PC-9 (cell line): ENCODE measurements at regions not wholly inside any gene's neighbourhood (a gene's known extent, or its start where the extent isn't known, plus 50 kb on each side); places are given as distances from the start of the nearest gene placed in this dataset.

ENCODE experiments used
- BruUV-seq: library from RNA; stranded (reverse); fragments of 400-500 nt; replicated peaks from 2 replicates; lab custom pipeline; 2021; lab: Mats Ljungman, UMichigan
- CTCF ChIA-PET: fragments of 300-600 bp; sonication (Branson Sonifier 250); formaldehyde crosslinking; loops from one replicate; lab custom pipeline; 2022; ENCODE audit warnings: antibody characterized with exemption; lab: Charles Lee
- POLR2A ChIA-PET: fragments of 300-600 bp; sonication (Branson Sonifier 250); formaldehyde crosslinking; loops from one replicate; lab custom pipeline; 2022; ENCODE audit warnings: antibody characterized with exemption; ENCODE audit not compliant: unreplicated experiment; lab: Charles Lee
- DNase-seq, 2 experiments: peaks; one replicate each; pipeline versions ENCODE4 v3.0.0 to v3.0.0-alpha.2; 2015 to 2022; ENCODE audit warnings: mixed read lengths in 1 of 2
- H2AFZ ChIP-seq: fragments of 200-600 bp; sonication (generic); 2 replicates; pipeline ENCODE4 v1.8.1; 2017; ENCODE audit warnings: antibody characterized with exemption
- H3F3A ChIP-seq: fragments of 200-600 bp; sonication (generic); 2 replicates; pipeline ENCODE4 v1.8.1; 2017; ENCODE audit warnings: antibody characterized with exemption, mild to moderate bottlenecking, low read depth; ENCODE audit not compliant: insufficient read depth
- H3K27ac ChIP-seq: fragments of 200-600 bp; sonication (generic); 2 replicates; pipeline ENCODE4 v1.6.1; 2016; ENCODE audit warnings: mixed run types
- H3K27me3 ChIP-seq: fragments of 200-600 bp; sonication (generic); 2 replicates; pipeline ENCODE4 v1.6.1; 2016; ENCODE audit warnings: low read depth, mixed run types; ENCODE audit not compliant: insufficient read depth
- H3K36me3 ChIP-seq: fragments of 200-600 bp; sonication (generic); 2 replicates; pipeline ENCODE4 v1.6.1; 2016; ENCODE audit warnings: low read depth, mixed run types
- H3K4me1 ChIP-seq: fragments of 200-600 bp; sonication (generic); replicated peaks from 2 replicates; pipeline ENCODE4 v1.6.1; 2016; ENCODE audit warnings: mixed run types; ENCODE audit not compliant: insufficient read depth
- H3K4me2 ChIP-seq: fragments of 200-600 bp; sonication (generic); 2 replicates; pipeline ENCODE4 v1.6.1; 2017; ENCODE audit warnings: mixed run types
- H3K4me3 ChIP-seq: fragments of 200-600 bp; sonication (generic); 2 replicates; pipeline ENCODE4 v1.6.1; 2016; ENCODE audit warnings: mixed run types
- H3K79me2 ChIP-seq: fragments of 200-600 bp; sonication (generic); 2 replicates; pipeline ENCODE4 v1.6.1; 2017; ENCODE audit warnings: low read depth, mixed run types
- H3K9me2 ChIP-seq: fragments of 200-600 bp; sonication (generic); 2 replicates; pipeline ENCODE4 v1.8.1; 2017; ENCODE audit warnings: mild to moderate bottlenecking; ENCODE audit not compliant: insufficient read depth
- H3K9me3 ChIP-seq: fragments of 200-600 bp; sonication (generic); 2 replicates; pipeline ENCODE4 v1.8.1; 2016; ENCODE audit warnings: low read depth; ENCODE audit not compliant: insufficient read depth
- H4K20me1 ChIP-seq: fragments of 200-600 bp; sonication (generic); 2 replicates; pipeline ENCODE4 v1.8.1; 2017; ENCODE audit not compliant: insufficient read depth
- EZH2 ChIP-seq: fragments of 200-600 bp; sonication (generic); IDR thresholded peaks from 2 replicates; pipeline ENCODE4 v1.8.0; 2017; ENCODE audit warnings: antibody characterized with exemption, low read depth
- intact Hi-C: fragments of 100-400 bp; cut with micrococcal nuclease; formaldehyde crosslinking; loops from one replicate; pipeline ENCODE4 v1.10.0; 2022; ENCODE audit not compliant: unreplicated experiment
- TF ChIP-seq, protein P1 (sequence below): fragments of 200-600 bp; sonication (generic); conservative IDR thresholded peaks from 2 replicates; pipeline ENCODE4 v1.6.1; 2017; ENCODE audit warnings: mixed run types, antibody characterized with exemption, mild to moderate bottlenecking, moderate library complexity

DNA sequence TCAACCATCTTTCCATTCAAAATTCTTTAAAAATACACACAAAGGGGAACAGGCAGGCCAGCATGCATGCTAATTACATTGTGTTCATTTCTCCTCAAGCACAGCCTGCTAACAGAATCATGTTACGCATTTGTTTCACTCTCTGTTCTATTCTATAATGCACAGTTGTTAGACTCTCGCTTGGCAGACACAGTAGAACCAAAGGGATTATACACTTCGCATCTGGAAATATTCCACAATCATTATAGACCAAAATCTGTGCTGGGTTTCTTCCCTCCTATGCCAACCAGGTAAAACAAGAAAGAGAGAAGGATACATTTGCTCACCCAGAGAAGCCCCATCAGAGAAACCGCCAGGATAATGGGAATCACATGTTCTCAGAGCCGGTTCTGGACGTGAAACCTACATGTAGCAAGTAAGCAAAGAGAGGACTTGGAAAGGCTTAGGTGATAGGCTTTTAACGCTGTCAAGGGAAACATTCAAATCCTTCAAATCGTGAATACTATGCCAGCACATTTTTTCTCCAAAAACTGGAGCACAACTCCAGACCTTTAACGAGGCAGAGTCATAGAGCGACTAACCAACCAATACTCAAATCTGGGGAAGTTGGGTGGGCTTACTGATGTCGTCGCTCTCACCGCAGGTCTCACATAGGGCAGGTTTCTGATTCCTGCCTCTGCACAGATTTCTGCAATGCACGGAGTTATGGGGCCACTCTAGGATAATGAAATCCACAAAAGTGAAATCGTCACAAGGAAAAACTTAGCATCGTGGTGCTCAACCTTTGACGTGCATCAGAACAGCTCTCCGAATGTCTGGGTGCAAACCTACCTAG, 380.5 kb upstream of the AUTS2 start:
- POLR2A ChIA-PET, result no interaction called here
- TF ChIP-seq, protein P1, sequence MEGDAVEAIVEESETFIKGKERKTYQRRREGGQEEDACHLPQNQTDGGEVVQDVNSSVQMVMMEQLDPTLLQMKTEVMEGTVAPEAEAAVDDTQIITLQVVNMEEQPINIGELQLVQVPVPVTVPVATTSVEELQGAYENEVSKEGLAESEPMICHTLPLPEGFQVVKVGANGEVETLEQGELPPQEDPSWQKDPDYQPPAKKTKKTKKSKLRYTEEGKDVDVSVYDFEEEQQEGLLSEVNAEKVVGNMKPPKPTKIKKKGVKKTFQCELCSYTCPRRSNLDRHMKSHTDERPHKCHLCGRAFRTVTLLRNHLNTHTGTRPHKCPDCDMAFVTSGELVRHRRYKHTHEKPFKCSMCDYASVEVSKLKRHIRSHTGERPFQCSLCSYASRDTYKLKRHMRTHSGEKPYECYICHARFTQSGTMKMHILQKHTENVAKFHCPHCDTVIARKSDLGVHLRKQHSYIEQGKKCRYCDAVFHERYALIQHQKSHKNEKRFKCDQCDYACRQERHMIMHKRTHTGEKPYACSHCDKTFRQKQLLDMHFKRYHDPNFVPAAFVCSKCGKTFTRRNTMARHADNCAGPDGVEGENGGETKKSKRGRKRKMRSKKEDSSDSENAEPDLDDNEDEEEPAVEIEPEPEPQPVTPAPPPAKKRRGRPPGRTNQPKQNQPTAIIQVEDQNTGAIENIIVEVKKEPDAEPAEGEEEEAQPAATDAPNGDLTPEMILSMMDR, result no peak
- BruUV-seq, result no TSS peak
- no peaks in the 10 kb centered on the region for H3K9me2 ChIP-seq
- intact Hi-C loops, result no loop called here
- H3K4me3 ChIP-seq, result no peak overlapping the region
- H2AFZ ChIP-seq, result no peak overlapping the region
- H3K79me2 ChIP-seq, result no peaks in the 10 kb centered on the region
- H3K9me3 ChIP-seq, result no peaks in the 10 kb centered on the region
- peaks cover 14% of the 10 kb centered on the region; the same call in 1 of the 2 replicates for H3F3A ChIP-seq
- no peak overlapping the region for H3K4me2 ChIP-seq
- CTCF ChIA-PET, result no interaction called here
- no peak overlapping the region for H3K27ac ChIP-seq
- H4K20me1 ChIP-seq, result no peaks in the 10 kb centered on the region
- peaks cover 9% of the 10 kb centered on the region; the same call in 1 of the 2 replicates for H3K4me1 ChIP-seq
- H3K27me3 ChIP-seq, result no peaks in the 10 kb centered on the region
- H3K36me3 ChIP-seq, result no peaks in the 10 kb centered on the region
- no peak for DNase-seq

DNA sequence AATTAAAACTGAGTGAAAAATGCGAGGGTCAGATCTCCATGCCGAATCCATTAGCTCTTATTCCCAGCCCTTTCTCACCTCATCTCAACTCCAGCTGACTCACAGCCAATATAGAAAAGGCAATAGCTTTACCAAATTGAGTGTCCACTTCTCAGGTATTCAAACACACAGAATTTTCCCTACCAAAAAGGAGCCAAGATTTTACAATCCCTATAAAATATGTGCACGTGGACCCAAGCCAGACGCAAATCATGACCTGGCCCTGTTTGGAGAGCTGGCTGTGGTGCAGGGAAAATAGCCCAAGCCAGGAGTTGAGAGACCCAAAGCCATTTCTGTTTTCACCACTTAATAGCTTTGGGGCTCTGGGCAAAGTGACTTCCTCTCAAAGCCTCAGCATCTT, 379.7 kb upstream of the AUTS2 start:
- no peak overlapping the region for H3K27ac ChIP-seq
- POLR2A ChIA-PET, result no interaction called here
- no TSS peak for BruUV-seq
- no peaks in the 10 kb centered on the region for H4K20me1 ChIP-seq
- H3K9me3 ChIP-seq, result no peaks in the 10 kb centered on the region
- H2AFZ ChIP-seq, result no peak overlapping the region
- H3K4me3 ChIP-seq, result no peak overlapping the region
- no peak overlapping the region for H3K4me2 ChIP-seq
- peaks cover 9% of the 10 kb centered on the region; the same call in 1 of the 2 replicates for H3F3A ChIP-seq
- H3K79me2 ChIP-seq, result no peaks in the 10 kb centered on the region
- H3K36me3 ChIP-seq, result no peaks in the 10 kb centered on the region
- DNase-seq, result no peak
- no peaks in the 10 kb centered on the region for H3K27me3 ChIP-seq
- CTCF ChIA-PET, result no interaction called here
- H3K9me2 ChIP-seq, result no peaks in the 10 kb centered on the region
- TF ChIP-seq, protein P1, result no peak
- no peak for TF ChIP-seq EZH2
- intact Hi-C loops, result no loop called here
- peaks cover 9% of the 10 kb centered on the region; the same call in 1 of the 2 replicates for H3K4me1 ChIP-seq

DNA sequence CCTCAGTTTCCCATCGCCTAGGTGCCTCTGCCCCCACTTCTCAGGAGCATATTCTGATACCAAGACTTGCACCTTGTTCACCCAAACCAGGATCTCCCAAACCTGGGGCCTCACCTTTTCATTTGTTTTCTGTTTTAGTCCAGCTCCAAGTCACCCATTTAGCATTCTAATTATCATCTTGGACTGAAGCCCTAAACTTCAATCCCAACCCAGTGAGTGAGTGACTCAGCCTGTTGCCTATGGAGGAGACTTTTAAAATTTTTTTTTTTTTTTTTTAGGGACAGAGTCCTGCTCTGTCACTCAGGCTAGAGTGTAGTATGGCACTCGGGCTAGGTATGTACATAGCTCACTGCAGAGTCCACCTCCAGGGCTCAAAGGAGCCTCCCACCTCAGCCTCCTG, 378.9 kb upstream of the AUTS2 start:
- no peaks in the 10 kb centered on the region for H3K9me2 ChIP-seq
- no peaks in the 10 kb centered on the region for H3K9me3 ChIP-seq
- ChIA-PET CTCF (no interaction called here), POLR2A (no interaction called here)
- H3K4me3 ChIP-seq, result no peak overlapping the region
- H3K4me1 ChIP-seq, result peaks cover 4% of the 10 kb centered on the region; the same call in 1 of the 2 replicates
- no peak overlapping the region for H3K4me2 ChIP-seq
- TF ChIP-seq, protein P1, result no peak
- no peak for TF ChIP-seq EZH2
- no peaks in the 10 kb centered on the region for H4K20me1 ChIP-seq
- H3K36me3 ChIP-seq, result no peaks in the 10 kb centered on the region
- no peak overlapping the region for H3K27ac ChIP-seq
- 0 out of 2 replicates have a peak, but pooled peaks cover under 1% of the 10 kb centered on the region for H3F3A ChIP-seq
- no peak overlapping the region for H2AFZ ChIP-seq
- intact Hi-C loops, result no loop called here
- H3K27me3 ChIP-seq, result no peaks in the 10 kb centered on the region
- DNase-seq, result no peak
- H3K79me2 ChIP-seq, result no peaks in the 10 kb centered on the region
- BruUV-seq, result no TSS peak
